Umbilical cord (tissue), 1 donor: ENCODE measurements at regions not wholly inside any gene's neighbourhood (a gene's known extent, or its start where the extent isn't known, plus 50 kb on each side); places are given as distances from the start of the nearest gene placed in this dataset.
A peak's percentile ranks its signal among the peaks of the same experiment; 100 is the strongest.
"Not testable (repeated sequence)": the region's sequence is repeated elsewhere in the genome, so short reads cannot be mapped to it uniquely, and the experiment has no call there.

ENCODE experiments used
- DNase-seq: peaks from one replicate; pipeline ENCODE4 v3.0.0-alpha.2; 2015; ENCODE audit warnings: low spot score

- DNase-seq: not testable (repeated sequence)
Measured at GRCh38 chr2:87429931-87430275, 318.0 kb upstream of the PLGLB2 start.

GRCh38 chr2:87431051-87431450, 316.8 kb upstream of the PLGLB2 start:
- not testable (repeated sequence) for DNase-seq

GRCh38 chr2:87432711-87433453, 315.0 kb upstream of the PLGLB2 start:
- DNase-seq: not testable (repeated sequence)

GRCh38 chr2:87436007-87436406, 311.9 kb upstream of the PLGLB2 start:
- not testable (repeated sequence) for DNase-seq

- peak; percentile 13 for DNase-seq
Measured at GRCh38 chr2:87437701-87438260, 310.1 kb upstream of the PLGLB2 start.

GRCh38 chr2:87438780-87439454, 309.0 kb upstream of the PLGLB2 start:
- DNase-seq: not testable (repeated sequence)

GRCh38 chr2:87439617-87440204, 308.2 kb upstream of the PLGLB2 start:
- DNase-seq: not testable (repeated sequence)

- not testable (repeated sequence) for DNase-seq
Measured at GRCh38 chr2:87440650-87441049, 307.2 kb upstream of the PLGLB2 start.

GRCh38 chr2:87441375-87441774, 306.5 kb upstream of the PLGLB2 start:
- not testable (repeated sequence) for DNase-seq

- not testable (repeated sequence) for DNase-seq
Measured at GRCh38 chr2:87442983-87443577, 304.8 kb upstream of the PLGLB2 start.

- DNase-seq: not testable (repeated sequence)
Measured at GRCh38 chr2:87444951-87445350, 302.9 kb upstream of the PLGLB2 start.

- DNase-seq: not testable (repeated sequence)
Measured at GRCh38 chr2:87445613-87446312, 302.1 kb upstream of the PLGLB2 start.

- not testable (repeated sequence) for DNase-seq
Measured at GRCh38 chr2:87446313-87446696, 301.6 kb upstream of the PLGLB2 start.

GRCh38 chr2:87449462-87449980, 298.4 kb upstream of the PLGLB2 start:
- DNase-seq: not testable (repeated sequence)

- DNase-seq: not testable (repeated sequence)
Measured at GRCh38 chr2:87452193-87452592, 295.7 kb upstream of the PLGLB2 start.

GRCh38 chr2:87452861-87453260, 295.0 kb upstream of the PLGLB2 start:
- peak; percentile 28 for DNase-seq

GRCh38 chr2:87453965-87454364, 293.9 kb upstream of the PLGLB2 start:
- DNase-seq: peak; percentile 59

GRCh38 chr2:87454421-87454820, 293.5 kb upstream of the PLGLB2 start:
- DNase-seq: not testable (repeated sequence)

- DNase-seq: not testable (repeated sequence)
Measured at GRCh38 chr2:87455209-87455853, 292.6 kb upstream of the PLGLB2 start.

- not testable (repeated sequence) for DNase-seq
Measured at GRCh38 chr2:87455854-87456249, 292.0 kb upstream of the PLGLB2 start.
